ENCODE measurements at regions not wholly inside any gene's neighbourhood (a gene's known extent, or its start where the extent isn't known, plus 50 kb on each side); places are given as distances from the start of the nearest gene placed in this dataset.

DNA sequence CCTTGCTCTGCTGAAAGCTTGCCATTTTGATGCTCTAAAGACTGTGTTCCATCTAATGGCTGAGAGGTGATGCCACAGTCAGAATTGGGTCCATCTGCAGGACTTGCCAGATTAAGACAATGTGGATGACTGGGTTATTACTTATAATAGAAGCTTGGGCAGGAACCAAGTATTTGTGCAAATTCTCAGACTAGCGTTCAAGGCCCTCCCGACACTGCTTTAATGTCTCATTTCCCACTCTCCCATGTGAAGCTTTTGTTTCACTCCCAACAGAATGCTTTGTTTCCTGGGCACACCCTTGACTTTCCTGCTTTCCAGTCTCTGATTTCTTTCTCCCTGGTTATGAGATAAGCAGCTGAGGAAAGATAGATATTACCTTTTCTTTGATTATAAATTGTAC lies 215.8 kb downstream of the KCNS3 start:
- TF ChIP-seq, protein P1, sequence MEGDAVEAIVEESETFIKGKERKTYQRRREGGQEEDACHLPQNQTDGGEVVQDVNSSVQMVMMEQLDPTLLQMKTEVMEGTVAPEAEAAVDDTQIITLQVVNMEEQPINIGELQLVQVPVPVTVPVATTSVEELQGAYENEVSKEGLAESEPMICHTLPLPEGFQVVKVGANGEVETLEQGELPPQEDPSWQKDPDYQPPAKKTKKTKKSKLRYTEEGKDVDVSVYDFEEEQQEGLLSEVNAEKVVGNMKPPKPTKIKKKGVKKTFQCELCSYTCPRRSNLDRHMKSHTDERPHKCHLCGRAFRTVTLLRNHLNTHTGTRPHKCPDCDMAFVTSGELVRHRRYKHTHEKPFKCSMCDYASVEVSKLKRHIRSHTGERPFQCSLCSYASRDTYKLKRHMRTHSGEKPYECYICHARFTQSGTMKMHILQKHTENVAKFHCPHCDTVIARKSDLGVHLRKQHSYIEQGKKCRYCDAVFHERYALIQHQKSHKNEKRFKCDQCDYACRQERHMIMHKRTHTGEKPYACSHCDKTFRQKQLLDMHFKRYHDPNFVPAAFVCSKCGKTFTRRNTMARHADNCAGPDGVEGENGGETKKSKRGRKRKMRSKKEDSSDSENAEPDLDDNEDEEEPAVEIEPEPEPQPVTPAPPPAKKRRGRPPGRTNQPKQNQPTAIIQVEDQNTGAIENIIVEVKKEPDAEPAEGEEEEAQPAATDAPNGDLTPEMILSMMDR (IDR thresholded peaks at IDR 0.05) = no peak
- TF ChIP-seq POLR2A (IDR thresholded peaks at IDR 0.05) = no peak

Measured in testis (tissue), 2 donors.